NT2/D1 (cell line): ENCODE measurements at regions not wholly inside any gene's neighbourhood (a gene's known extent, or its start where the extent isn't known, plus 50 kb on each side); places are given as distances from the start of the nearest gene placed in this dataset.
"Not testable (repeated sequence)": the region's sequence is repeated elsewhere in the genome, so short reads cannot be mapped to it uniquely, and the experiment has no call there.

Experiments
- DNase-seq: peaks from one replicate; pipeline ENCODE4 v3.0.0-alpha.2; 2011; ENCODE audit warnings: low read depth, low spot score
- H3K27me3 ChIP-seq: 2 replicates; pipeline ENCODE4 v1.6.0; 2011; ENCODE audit warnings: mild to moderate bottlenecking; ENCODE audit not compliant: insufficient read length, insufficient read depth
- H3K36me3 ChIP-seq: 2 replicates; pipeline ENCODE4 v1.6.1; 2011; ENCODE audit warnings: mild to moderate bottlenecking, low read length, mixed read lengths; ENCODE audit not compliant: insufficient read depth, insufficient read length
- H3K4me1 ChIP-seq: 2 replicates; pipeline ENCODE4 v1.5.1; 2011; ENCODE audit not compliant: insufficient read depth, insufficient read length
- H3K4me3 ChIP-seq: 2 replicates; pipeline ENCODE4 v1.5.1; 2011; ENCODE audit warnings: low read depth; ENCODE audit not compliant: insufficient read length
- H3K9ac ChIP-seq: 2 replicates; pipeline ENCODE4 v1.6.0; 2011; ENCODE audit warnings: low read depth; ENCODE audit not compliant: insufficient read length
- H3K9me3 ChIP-seq: 2 replicates; pipeline ENCODE4 v1.5.1; 2011; ENCODE audit warnings: mild to moderate bottlenecking, low read length; ENCODE audit not compliant: insufficient read depth

DNA sequence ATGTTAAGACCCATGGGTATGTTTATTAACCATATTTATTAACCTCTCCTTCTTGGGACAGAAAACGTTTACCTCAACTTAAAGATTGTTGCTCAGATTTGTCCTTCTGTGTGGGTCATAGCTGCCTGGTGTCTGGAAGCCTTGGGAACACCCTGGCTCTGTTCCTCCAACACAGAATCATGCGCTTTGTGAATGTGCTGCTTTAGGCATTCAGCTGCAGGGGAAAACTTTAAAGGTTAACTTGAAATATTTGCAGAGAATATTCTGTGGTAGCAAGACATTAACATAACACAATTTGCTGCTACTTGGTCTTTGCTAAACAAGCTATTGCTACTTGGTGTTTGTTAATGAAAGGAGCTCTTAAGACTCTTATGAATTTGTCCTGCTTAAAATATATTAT, 50.5 kb upstream of the THOC3 start:
- not testable (repeated sequence) for H3K36me3 ChIP-seq, H3K9me3 ChIP-seq, H3K9ac ChIP-seq, DNase-seq, H3K4me3 ChIP-seq, H3K27me3 ChIP-seq, H3K4me1 ChIP-seq

DNA sequence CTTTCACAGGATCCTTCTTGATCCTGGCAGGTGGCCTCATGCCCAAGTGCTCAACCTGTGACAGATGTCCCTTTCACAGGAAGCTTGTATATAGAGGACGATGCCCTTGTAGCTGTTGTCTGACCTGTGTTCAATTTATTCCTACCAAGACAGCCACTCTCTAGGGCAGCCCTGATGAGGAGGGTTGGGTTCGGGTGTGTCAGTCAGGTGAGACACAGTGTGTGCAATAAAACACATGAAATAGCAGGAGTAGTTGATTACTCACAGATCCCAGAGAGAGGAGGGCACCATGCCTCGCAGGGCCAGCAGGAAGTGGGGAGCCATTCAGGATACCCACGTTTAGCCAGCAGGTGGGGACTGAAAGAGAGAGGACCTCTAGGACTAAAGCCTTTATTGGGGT, 52.7 kb upstream of the THOC3 start:
- H3K9me3 ChIP-seq, DNase-seq, H3K4me3 ChIP-seq, H3K4me1 ChIP-seq, H3K27me3 ChIP-seq, H3K9ac ChIP-seq, H3K36me3 ChIP-seq: not testable (repeated sequence)

DNA sequence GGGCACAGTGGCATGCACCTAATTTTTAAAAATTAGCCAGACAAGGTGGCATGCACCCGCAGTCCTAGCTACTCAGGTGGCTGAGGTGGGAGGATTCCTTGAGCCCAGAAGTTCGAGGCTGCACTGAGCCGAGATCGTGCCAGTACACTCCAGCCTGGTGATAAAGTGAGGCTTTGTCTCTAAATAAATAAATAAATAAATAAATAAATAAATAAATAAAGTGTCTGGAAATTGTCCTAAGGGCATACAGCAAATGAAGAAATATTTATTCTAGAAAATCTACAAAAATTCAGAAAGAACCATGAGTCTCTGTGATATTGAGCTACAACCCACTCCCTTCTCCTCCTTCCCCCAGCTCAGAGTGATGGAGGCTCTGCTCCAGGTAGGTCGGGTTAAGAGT, 55.4 kb upstream of the THOC3 start:
- not testable (repeated sequence) for H3K9ac ChIP-seq, H3K9me3 ChIP-seq, H3K27me3 ChIP-seq, H3K36me3 ChIP-seq, H3K4me3 ChIP-seq, H3K4me1 ChIP-seq, DNase-seq

DNA sequence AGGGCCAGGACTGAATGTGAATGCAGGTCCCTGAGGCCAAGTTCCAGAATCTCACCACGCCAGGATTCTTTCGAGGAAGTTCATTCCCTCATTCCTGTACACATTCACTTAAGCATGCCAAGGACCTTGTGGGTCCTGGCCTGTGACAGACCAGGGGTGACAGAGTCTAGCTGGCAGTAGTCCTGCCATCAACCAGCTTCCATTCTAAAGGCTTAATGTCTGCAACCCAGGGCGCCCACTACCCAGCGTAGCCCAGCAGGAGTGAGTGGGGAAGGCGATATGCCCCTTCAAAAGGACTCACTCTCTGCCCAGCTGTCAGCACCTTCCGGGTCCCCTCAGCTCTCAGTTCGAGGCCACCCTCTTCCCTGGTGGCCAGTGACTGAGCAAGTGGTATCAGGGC, 61.3 kb upstream of the THOC3 start:
- not testable (repeated sequence) for H3K4me3 ChIP-seq

DNA sequence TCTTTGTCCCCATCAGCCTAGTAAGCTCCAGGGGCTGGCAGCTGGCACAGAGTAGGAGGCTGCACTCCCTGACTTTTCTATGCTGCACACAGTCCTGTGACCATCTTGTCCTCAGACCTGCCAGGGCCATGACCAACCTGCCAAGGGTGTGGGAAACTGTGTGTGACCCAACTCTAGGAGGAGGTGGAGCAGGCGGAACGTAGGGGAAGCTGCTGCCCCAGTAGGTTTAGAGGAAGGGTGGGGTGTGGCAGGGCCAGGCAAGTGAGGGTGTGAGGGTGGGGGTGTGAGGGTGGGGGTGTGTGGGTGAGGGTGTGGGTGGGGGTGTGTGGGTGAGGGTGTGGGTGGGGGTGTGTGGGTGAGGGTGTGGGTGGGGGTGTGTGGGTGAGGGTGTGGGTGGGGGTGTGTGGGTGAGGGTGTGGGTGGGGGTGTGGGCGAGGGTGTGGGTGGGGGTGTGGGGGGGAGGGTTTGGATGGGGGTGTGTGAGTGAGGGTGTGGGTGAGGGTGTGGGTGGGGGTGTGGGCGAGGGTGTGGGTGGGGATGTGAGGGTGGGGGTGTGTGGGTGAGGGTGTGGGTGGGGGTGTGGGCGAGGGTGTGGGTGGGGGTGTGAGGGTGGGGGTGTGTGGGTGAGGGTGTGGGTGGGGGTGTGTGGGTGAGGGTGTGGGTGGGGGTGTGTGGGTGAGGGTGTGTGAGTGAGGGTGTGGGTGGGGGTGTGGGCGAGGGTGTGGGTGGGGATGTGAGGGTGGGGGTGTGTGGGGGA, 62.4 kb upstream of the THOC3 start:
- not testable (repeated sequence) for H3K36me3 ChIP-seq, H3K4me1 ChIP-seq, DNase-seq, H3K27me3 ChIP-seq, H3K4me3 ChIP-seq, H3K9ac ChIP-seq, H3K9me3 ChIP-seq

More for the DNA sequence above, 61.3 kb upstream of the THOC3 start:
- not testable (repeated sequence) for H3K9ac ChIP-seq, H3K4me1 ChIP-seq, DNase-seq, H3K27me3 ChIP-seq, H3K9me3 ChIP-seq, H3K36me3 ChIP-seq

DNA sequence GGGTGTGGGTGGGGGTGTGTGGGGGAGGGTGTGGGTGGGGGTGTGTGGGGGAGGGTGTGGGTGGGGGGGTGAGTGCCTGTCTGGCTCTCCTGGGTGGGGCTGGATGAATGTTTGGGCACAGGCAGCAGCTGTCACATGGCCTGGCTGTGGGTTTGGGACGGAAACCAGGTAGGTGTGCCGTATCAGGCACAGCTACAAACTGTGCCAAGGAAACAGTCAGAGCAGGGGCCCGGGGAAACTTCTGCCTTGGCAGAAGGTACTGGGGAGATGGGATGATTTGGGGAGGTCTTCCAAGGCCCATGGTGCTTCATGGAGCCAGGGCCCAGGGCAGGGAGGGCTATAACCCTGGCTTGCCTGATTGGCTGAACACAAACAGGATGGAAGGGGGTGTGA, 63.0 kb upstream of the THOC3 start:
- not testable (repeated sequence) for H3K4me3 ChIP-seq, H3K36me3 ChIP-seq, H3K4me1 ChIP-seq, H3K9ac ChIP-seq, H3K27me3 ChIP-seq, DNase-seq
- H3K9me3 ChIP-seq: peaks cover 11% of the 10 kb centered on the region; the same call in 1 of the 2 replicates

DNA sequence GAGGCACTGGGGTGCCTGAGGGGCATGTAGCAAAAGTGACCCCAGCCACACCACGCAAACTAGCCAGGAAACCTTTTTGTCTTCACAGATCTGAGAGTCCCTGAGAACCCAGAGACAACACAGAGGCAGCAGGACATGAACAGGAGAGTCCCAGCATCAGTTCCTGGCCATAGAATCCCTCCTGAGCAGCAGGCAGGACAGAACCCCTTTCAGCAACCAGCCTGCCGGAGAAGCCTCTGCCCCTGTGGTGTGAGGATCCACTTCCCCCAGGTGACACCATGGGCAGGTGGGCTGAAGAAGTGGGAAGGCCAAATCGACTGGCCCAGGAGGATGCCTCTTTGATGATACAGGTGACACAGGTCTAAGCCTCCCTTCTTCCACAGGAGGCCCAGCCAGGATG, 65.1 kb upstream of the THOC3 start:
- peaks cover 16% of the 10 kb centered on the region; the same call in 1 of the 2 replicates for H3K9me3 ChIP-seq
- H3K9ac ChIP-seq, H3K4me1 ChIP-seq, H3K36me3 ChIP-seq, DNase-seq, H3K27me3 ChIP-seq, H3K4me3 ChIP-seq: not testable (repeated sequence)

DNA sequence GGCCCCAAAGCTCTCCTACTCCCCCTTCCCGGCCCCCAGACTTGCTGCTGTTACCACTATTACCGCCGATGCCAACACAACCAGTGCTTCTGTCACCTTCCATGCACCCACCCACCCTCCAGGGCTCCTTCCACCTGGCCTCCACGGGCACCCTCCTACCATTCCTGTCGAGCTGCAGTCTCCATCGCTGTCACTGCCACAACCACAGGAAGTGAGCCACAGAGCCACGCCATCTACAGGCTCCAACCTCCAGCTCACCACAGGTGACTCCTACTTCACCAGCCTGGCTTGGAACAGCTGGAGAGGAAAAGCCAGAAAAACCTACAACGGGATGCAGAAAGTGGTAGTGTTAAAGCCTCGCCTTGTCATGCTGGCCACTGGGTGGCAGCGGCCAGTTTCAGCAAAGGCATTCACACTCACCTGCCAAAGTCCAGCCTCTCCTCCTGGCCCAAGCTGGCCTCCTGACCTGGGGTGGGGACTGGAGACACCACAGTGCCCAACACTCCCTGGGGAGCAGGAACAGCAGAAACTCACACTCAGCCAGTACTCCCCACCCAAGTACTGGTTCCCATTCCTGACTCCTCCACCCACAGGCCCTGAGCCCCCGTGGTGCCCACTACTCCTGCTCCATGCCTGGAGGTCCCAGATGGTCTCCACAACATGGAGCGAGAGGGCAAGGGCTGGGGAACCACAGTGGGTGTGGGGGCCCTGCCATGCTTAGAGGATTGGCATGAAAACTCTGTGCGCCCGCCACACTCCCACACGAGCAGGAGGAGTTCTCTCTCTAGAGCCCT, 66.5 kb upstream of the THOC3 start:
- H3K27me3 ChIP-seq, H3K4me1 ChIP-seq, DNase-seq, H3K9ac ChIP-seq, H3K36me3 ChIP-seq, H3K4me3 ChIP-seq: not testable (repeated sequence)
- H3K9me3 ChIP-seq: peaks cover 16% of the 10 kb centered on the region; the same call in 1 of the 2 replicates

DNA sequence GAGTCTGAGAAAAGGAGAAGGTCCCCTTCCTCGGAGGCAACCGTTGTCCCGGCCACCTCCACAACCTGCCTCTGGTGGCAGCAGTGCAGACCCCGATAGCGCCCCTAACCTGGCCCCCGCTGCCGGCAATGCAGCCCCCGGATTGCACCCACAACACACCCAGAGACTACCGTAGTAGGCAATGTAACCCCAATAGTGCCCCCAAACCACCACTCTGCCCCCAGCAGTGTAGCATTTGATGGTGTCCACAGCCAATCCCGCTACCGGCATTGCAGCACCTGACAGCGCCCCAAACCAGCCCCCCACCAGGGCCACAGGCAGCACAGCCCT, 67.1 kb upstream of the THOC3 start:
- H3K9me3 ChIP-seq: peaks cover 16% of the 10 kb centered on the region; the same call in 1 of the 2 replicates
- not testable (repeated sequence) for H3K4me3 ChIP-seq, DNase-seq, H3K9ac ChIP-seq, H3K4me1 ChIP-seq, H3K36me3 ChIP-seq, H3K27me3 ChIP-seq

DNA sequence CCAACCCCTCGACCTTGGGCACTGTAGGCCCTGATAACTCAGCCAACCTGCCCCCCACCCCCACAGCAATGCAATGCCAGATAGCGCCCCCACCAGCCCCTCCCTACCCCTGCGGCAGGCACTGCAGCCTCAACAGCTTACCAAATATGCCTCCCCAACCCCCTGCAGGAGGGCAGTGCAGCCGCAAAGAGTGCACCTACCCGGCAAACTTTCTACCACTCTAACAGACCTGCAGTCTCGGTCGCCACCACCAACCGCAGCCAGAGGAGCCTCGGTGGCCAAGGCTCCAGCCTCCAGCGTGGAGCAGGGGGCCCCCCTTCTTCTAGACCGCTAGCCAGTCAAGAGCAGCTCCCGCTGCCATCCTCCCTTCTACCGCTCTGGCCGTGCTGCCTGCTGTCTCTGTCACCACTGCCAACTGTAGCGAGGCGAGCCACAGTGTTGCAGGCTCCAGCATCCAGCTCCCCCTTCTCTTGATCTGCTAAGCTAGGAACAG, 67.7 kb upstream of the THOC3 start:
- peaks cover 16% of the 10 kb centered on the region; the same call in 1 of the 2 replicates for H3K9me3 ChIP-seq
- not testable (repeated sequence) for H3K36me3 ChIP-seq, DNase-seq, H3K27me3 ChIP-seq, H3K9ac ChIP-seq, H3K4me1 ChIP-seq, H3K4me3 ChIP-seq

DNA sequence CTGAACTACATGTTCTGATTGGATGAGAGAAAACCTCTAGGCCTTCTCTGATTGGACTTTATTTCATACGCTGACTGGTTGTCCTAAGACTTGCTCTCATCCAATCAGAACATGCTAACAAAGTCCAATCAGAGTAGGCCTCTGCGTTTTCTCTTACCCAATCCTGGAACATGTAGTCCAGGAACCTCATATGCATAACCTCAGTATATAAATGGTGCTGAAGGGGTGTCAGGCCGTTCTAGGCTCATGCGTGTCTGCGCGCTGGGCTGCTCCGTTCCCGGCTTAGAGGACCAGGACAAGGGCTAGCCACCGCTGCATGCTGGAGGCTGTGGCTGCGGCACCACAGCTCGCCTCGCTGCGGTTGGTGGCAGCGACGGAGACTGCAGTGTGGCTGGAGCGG, 68.3 kb upstream of the THOC3 start:
- not testable (repeated sequence) for DNase-seq, H3K36me3 ChIP-seq, H3K4me1 ChIP-seq, H3K4me3 ChIP-seq, H3K27me3 ChIP-seq, H3K9ac ChIP-seq
- peaks cover 16% of the 10 kb centered on the region; the same call in 1 of the 2 replicates for H3K9me3 ChIP-seq

DNA sequence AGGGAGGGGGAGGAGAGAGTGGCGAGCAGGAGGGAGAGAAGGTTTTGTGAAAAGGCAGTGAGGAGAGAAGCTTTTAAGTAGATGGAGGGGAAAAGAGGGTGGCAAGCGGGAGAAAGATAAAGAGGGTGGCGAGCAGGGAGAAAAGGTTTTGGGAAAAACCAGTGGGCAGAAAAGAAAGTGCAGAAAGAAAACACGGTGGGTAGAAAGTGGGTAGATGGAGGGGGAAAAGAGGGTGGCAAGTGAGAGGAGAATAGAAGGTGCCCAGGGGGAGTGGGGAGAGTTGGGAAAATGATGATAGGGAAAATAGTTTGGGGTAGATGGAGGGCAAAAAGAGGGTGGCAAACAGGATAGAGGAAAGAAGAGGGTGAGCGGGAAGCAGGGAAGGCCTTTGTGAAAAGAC, 69.1 kb upstream of the THOC3 start:
- not testable (repeated sequence) for H3K4me3 ChIP-seq, H3K9ac ChIP-seq, DNase-seq, H3K36me3 ChIP-seq, H3K4me1 ChIP-seq, H3K27me3 ChIP-seq
- H3K9me3 ChIP-seq: peaks cover 16% of the 10 kb centered on the region; the same call in 1 of the 2 replicates
